Putamen (tissue), 1 donor: ENCODE measurements at regions not wholly inside any gene's neighbourhood (a gene's known extent, or its start where the extent isn't known, plus 50 kb on each side); places are given as distances from the start of the nearest gene placed in this dataset.

Experiments used
- DNase-seq: peaks from one replicate; pipeline ENCODE4 v3.0.0-alpha.2; 2016; ENCODE audit warnings: low spot score

DNA sequence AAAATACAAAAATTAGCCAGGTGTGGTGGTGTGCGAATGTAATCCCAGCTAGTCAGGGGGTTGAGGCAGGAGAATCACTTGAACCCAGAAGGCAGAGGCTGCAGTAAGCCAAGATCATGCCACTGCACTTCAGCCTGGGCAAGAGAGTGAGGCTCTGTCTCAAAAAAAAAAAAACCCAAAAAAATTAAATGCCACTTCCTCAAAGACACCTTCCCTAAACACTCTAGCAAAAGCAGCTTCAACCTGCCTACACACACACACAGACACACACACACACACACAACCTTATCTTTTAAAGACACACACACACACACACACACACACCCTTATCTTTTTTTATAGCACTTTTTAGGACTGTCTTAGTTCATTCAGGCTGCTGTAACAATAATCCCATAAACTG is 201.7 kb upstream of the PSMD7 start:
- no peak for DNase-seq

DNA sequence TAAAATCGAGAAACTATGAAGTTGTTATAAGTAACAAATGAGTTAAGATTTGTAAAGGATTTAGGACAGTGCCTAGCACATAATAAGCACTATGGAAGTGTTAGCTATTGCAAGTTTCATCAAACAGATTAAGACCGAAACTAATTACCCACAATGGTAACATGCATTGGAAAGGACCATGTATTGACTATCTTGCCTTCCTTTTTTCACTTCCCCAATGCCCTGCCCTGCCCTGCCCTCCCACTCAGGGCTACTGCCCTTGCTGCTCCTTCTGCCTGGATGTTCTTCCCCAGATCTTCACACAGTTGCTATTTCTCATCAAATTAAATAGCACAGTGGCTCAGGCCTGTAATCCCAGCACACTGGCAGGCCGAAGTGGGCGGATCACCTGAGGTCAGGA is 202.1 kb upstream of the PSMD7 start:
- DNase-seq, result no peak

DNA sequence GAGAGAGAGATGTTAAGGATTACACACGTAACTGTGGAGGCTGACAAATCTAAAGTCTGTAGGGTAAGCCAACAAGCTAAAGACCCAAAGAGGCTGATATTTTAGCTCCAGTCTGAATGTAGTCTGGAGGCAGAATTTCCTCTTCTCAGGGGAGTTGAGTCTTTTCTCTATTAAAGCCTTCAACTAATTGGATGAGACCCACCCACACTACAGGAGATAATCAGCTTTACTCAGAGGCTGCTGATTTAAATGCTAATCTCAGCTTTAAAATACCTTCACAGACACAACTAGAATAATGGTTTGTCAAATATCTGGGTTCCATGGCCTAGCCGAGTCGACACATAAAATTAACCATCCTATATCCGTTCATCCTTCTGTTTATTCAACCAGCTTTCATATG is 204.3 kb upstream of the PSMD7 start:
- DNase-seq, result no peak

DNA sequence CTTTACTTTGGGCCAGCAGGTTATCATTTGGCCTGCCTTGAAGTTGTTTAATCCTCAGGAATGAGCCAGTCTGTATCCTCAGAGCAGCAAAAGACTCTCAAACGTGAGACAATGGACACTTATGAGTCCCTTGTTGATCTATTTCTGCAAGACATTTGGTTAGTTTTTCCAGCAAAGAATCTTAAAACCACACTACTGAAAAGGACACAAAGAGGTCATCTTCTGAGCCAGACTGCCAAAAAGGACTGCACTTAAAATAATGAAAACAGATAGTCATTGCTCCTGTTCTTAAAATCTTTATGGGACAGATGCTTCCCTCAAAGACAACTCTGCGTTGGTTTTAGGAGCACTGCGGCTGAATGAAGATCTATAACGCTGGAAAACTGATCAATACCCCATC is 205.7 kb upstream of the PSMD7 start:
- no peak for DNase-seq

DNA sequence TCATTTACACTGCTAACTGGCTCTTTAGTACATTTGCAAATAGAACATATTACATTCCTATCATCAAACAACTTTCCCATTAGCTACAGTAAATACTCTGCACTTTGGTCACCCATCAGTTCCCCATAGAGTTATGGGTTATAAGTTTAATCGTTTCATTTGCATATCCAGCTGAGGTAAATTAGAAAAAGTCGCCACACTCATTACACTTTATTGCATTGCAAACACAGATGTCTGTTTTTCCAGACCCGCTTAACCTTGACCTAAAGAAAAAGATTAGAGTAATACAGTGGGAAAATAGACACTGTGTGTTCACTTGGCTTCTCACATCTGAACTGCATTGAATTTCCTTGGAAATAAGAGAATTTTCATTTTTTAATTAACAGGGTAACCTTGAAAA is 213.1 kb upstream of the PSMD7 start:
- DNase-seq, result no peak

DNA sequence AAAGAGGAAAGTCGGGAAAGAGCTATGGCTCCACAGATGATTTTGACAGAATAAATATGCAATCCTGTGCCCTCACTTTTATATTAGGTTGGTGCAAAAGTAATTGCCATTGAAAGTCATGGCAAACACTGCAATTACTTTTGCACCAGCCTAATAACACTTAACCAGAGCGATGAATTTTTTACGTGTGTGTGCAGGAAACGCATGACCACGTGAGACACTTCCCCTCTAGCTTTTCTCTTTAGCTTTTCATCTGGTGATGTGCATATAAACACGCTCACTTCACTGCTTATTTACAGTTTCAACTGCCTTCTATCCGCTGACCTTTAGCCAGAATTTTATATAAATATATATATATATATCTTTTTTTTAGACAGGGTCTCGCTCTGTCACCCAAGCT is 216.3 kb upstream of the PSMD7 start:
- DNase-seq, result no peak

DNA sequence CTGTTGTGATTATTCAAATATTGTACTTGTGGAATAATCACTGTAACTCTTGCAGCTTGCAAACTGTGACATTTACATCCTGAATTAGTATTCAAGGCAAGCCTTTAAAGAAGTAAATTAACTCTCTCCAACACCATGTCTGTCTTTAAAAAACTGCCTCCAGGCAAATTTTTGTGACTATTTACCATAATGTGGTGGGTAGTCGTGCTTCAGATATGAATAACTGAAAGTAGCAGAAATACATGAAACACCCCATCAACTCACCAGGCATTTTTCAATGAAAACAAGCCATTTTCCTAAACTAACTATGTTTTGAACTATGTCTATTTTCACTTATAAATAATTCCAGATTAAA is 217.4 kb upstream of the PSMD7 start:
- DNase-seq, result no peak

DNA sequence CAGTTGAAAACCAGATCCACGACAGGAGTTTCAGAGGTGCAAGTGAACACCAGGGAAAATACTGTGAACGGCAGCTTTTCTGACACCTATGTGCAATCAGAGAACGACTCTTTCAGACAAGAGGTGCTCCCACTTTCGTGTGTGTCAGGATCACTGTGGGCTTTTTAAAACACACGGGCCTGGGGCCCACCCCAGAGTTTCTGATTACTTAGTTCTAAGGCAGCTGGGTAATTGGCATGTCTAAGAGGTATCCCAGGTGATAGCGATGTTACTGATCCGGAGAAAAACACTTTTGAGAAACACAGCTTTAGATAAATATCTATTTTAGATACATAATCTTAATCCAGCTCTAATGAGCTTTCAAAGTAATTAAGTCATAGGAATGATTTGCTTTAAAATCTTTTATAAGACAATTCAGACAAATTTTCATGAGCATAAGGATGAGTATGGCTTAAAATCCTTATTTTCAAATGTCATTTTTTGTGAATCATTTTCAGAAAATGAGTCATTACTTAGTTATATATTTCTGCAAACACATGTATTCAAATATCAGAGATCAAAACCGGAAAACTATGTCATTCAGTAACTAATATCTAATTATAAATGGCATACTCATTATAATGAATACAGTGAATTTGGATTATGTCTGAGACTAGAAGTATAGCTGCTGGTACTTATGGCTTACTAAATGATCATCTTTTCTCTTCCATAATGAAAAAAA is 217.9 kb upstream of the PSMD7 start:
- no peak for DNase-seq

DNA sequence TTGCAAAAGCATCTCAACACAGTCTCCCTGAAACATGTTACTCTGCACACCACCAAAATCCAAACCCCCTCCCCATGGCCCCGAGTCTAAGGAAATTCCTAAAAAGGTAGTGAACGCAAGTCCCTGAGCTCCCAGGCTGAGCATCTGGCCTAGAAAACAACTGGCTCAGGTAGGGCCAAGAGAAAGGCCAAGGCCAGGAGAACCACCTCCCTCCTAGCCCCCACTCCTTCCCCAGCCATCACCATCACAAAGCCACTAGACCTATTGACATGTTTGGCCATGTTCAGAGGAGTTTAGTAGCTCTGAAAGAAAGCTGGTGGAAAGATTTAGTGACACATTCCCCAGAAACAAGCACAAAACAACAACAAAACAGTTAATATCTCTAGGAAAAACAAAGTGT is 220.0 kb upstream of the PSMD7 start:
- no peak for DNase-seq

DNA sequence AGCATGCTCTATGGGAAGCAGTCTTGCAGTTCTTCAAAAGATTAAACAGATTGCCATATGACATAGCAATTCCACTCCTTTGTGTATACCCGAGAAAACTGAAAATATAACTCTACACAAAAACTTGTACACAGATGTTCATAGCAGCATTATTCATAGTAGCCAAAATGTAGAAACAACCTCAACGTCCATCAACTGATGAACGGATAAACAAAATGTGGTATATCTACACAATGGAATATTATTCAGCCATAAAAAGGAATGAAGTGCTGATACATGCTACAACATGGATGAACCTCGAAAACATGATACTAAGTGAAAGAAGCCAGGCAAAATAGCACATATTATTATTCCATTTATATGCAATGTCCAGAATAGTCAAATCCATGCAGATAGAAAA is 221.2 kb upstream of the PSMD7 start:
- DNase-seq, result no peak

DNA sequence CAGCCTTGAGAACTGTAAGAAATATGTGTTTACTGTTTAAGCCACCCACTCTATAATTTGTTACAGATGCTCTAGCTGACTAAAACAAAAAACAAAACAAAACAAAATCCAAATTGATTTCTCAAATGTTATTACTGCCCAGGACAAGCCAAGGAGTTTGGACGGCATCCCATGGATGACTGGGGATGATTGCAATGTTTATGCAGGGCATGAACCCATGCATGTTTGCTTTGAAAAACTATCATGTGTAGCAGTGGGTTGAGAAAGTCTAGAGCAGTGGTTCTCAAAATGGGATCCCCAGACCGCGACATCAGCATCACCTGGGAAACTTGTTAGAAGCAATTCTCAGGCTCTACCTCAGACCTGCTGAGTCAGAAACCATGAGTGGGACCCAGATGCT is 223.2 kb upstream of the PSMD7 start:
- no peak for DNase-seq

DNA sequence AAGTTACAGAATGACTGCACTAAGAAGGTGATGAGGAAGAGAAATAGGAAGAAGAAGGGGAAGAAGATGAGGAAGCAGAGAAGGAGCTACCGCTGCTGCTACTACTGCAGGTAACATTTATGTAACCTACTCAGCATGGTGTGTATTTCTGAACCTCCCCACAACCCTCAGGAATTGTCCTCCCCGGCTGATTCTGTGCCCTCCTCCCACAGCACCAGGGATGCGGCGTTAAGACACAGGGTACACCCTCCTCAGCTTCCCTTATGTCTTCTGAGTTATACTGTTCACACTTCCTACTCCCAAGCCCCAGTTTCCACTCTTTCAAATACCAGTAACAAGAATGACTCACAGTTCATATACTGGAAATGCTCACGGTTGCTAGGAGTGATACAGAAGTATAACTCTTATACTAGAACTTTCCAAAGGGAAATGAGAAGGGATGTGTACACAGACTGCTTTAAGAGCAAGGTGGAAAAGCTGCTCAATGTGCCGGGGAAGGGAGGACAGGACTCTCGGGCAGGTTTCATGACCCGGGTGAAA is 224.5 kb upstream of the PSMD7 start:
- DNase-seq, result peak; percentile 18

DNA sequence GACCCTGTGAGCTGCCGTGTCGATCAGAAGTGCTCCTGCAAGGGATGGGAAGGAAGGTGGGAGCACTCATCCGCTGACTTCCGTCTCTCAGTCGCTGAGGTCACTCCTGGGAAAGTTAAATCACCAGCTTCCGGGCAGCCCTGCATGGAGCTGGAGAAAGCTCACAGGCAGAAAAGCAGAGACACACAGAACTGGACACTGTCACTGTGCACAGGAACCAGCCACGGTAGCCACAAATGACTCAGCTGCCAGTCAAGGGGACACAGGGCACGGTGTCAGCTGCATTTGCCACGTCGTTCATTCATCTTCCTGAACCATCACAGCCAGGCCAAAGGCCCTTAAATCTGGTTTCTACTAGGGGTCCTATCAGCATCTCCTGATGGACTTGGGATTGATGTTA is 226.4 kb upstream of the PSMD7 start:
- no peak for DNase-seq

DNA sequence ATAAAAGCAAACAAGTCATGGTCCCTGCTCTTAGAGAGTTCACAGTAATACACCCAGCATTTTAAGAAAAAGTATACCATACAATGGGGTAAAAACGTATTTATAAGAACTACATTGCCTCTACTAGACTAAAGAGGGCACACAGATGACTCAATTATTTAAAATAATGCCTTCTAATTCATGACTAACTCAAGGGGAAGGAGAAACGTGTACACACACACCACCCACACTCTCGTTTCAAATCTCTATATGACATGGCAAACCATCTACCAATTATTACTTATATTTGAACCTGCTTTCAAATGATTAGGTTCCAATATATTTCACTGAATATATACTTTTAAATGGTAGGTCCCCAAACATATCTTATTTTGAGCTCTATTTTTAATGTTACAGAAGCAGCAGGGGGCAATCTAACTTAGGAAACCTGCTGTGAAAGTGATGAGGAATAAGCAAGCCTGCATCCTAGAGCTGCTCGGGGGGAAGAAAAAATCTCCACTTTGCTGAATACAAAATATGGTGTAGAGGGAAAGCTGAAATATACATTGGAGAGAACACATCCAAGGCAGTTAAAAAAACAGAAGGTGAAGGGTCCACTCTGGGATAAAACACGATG is 232.4 kb upstream of the PSMD7 start:
- DNase-seq, result no peak

DNA sequence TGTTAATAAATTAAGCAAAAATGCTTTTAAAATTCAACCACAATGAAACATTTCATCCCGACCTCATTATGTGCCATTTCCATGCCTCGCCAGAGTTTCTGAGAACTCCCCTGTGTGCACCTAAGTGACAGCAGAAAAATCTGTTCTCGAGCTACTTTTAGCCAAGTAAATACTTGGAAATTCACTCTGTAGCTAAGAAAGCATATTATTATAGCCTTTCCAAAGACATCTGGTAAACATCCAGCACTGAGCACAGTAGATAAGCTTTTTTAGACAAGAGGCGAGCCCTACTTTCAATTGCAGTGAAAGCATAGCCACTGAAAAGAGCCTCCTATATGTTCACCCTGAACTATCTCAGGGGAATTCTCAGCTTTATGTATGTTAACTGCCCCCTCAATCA is 242.8 kb upstream of the PSMD7 start:
- DNase-seq, result no peak

DNA sequence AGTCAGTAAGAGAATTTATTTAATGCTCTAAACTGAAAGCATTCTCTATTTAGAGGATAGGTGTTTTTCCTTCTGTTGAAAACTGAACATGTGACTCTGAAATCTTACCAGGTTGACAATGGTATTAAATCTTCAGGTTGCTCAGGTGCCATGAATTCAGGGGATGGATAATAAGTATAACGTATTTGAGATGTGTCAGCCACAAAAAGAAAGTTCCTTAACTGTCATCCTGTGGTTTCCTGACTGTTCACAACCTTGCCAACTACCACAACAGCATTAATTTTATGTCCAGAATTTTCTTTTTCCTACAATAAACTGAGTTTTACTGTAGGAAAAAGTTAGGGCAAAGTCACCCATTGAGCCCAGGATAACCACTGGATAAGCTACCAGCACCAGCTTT is 243.3 kb upstream of the PSMD7 start:
- no peak for DNase-seq

DNA sequence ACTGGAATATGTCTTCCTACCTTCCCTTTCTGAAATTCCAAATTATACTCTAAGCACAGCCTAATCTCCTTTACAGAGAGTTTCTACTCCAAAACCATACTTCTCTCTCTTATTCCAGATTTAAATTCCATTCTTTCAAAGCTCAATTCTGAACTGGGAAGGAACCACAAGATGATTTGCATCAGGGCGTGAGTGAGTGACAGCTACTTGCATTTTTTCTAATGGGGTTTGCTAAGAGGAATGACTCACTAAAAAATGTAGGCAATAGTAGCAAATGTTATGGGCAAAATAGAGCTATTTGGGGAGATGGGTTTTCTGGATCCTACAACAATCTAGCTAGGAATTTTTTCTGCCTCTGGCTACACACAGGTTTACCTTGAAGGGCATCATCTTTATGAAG is 244.6 kb upstream of the PSMD7 start:
- DNase-seq, result peak; percentile 26

DNA sequence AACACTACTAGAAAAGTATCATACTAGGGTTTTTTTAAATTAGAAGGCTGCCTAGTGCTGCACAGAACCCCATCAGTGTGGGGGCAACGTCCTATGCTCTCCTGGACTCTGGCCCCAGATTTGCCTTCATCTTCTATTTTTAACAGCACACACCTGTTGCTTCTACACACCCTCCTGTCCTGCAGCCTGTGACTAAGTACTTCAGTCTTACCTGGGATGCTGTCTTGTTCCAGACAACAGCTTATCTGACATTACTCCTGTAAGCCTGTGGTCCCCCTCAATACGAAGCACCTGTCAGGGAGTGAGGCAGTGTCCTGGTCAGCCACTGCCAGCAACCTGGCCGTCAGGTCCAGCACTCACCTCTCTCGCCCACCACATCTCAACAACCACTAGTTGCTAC is 247.6 kb upstream of the PSMD7 start:
- no peak for DNase-seq

DNA sequence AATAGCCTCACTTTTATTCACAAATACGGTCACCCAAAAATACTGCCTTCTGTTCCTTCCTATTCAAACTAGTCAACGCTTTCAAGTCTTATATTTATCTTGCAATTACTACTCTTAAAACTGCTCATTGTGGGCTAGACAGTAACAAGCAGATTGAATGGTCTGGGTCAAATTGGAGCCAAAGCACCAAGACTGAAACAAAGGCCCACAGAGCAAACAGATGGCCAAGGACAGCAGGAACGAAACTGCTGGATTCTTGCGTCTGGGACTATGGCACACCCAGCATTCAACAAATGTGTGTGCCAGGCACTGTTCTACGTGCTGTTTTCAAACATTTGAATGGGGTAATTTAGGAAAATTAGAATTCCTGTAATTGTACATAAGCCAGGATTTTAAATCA is 250.1 kb upstream of the PSMD7 start:
- no peak for DNase-seq

DNA sequence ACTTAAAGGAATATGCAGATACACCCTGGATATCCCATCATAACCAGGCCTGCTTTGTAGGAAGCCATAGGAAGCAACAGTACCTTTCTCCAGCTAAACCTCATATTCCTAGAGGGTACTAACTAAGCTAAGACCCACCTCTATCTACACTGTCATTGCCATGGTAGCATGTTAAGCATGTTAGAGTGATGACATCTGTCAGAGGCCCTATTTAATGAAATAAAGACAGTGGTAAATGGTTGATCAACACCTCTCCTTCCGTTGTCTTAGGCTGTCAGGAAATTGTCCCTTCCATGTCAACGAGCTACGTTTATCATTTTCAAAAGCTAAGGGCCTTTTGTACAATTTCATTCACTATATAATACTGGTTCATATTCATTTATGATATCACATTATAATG is 251.1 kb upstream of the PSMD7 start:
- no peak for DNase-seq

DNA sequence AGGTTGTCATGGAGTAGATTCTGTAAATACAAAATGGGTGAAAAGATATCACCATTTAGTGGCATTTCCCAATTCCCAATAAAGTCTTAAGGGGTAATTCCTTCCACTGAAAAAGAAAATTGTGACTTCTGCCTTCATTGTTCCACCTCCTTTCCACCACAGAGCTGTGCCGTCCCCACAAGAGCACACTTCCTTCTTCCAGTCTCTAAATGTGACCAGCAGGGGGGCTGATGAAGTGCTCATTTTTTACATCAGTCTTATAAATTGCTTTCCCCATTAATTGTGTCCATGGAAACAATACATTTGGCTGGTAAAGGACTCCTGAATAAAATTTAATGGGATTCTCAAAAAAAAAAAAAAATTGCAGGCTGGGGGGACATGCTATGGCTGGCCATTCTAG is 260.8 kb upstream of the PSMD7 start:
- DNase-seq, result no peak

DNA sequence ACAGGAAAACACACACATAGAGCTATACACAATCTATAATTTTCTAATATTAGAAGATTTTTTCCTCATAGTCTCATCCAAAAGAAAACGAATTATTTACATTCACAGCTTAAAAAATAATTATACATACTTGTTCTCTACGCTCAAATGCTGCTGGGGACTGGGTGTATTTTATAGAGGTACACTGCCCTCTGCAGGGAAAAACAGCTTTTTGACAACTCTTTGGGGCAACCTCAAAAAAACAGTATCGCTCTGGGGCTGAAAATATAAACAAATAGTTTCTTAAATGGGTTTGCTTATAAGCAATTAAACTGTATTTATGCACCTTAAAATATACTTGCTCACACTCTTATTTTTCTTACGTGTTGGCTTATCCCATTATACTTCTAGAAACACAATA is 261.8 kb upstream of the PSMD7 start:
- peak; percentile 7 for DNase-seq

DNA sequence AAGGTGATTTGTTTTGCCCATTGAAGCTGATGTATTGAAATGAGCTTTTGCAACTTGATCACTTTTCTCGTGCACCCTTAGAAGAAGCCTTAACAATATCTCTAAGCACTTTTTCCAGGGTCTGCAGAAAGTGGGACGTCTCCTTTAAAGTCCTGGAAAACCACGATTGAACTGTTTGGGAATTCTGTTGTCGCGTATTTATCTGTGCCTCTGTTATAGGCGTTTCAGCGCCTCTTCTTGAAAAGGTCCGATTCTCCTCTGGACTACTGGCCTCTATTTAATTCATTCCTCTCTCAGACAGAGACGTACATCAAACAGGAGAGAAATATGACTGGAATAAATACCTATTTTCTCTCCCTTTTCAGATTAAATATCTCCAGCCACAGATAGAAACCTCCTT is 262.4 kb upstream of the PSMD7 start:
- DNase-seq, result no peak

DNA sequence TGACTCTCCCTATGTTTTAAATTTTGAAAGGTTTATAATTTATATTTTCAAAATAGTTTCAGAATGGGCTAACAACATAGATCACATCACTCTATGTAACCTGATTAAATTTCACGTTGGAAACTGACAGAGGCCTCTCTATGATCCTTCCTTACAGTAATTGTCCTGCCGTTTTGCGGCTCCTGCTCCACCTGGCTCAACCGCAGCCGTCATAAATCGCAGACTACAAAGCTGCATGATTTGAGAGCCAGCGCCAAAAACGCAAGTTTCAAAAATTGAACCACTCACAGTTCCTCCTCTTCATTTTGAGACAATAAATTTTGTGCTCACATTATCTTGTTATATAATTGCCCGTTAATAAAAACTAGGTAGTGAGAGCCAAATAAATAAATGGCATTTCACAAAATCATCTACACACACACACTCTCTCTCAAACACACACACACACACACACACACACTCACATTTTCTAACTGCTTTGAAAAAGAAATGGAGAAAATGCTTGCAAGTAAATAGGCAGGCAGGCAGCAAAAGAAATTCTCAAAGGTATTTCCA is 263.1 kb upstream of the PSMD7 start:
- DNase-seq, result no peak
